ENCODE measurements at regions not wholly inside any gene's neighbourhood (a gene's known extent, or its start where the extent isn't known, plus 50 kb on each side); places are given as distances from the start of the nearest gene placed in this dataset.

DNA sequence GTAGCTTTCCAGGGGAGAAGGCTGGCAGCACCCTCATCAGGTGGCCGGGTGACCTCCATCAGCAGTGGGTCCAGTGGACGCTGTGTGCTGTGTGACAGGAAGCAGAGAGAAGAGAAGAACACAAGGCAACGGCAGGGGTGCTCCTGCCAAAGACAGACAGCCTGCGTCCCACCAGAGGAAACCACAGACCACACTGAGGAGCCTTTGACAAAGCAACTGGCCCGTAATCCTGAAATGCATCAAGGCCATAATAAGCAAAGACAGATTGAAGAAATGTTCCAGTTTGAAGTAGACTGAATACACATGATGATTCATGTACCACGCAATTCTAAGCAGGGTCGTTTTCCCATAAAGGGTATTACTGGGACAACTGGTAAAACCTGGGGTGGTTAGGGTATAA is 172.4 kb downstream of the FBXO15 start:
- intact Hi-C loops (cut with micrococcal nuclease; ENCODE audit: unreplicated experiment): no loop called here
- FAIRE-seq (no peak), ATAC-seq (no peak), DNase-seq (ENCODE audit: low read depth, low spot score) (no peak)
- POLR2A ChIA-PET: no interaction called here
- Histone ChIP-seq H2AFZ (ENCODE audit: control insufficient read depth, low read depth, low read length) (no peak overlapping the region), H4K20me1 (ENCODE audit: control insufficient read depth, insufficient read depth) (no peaks in the 10 kb centered on the region), H3K4me2 (ENCODE audit: control insufficient read depth, insufficient read depth) (no peak overlapping the region), H3K9me3 (replicated peaks; ENCODE audit: control insufficient read depth, insufficient read depth, low read length) (no peaks in the 10 kb centered on the region), H3K27me3 (replicated peaks in 1 of 2; ENCODE audit: control insufficient read depth in 2 of 2, insufficient read depth in 2 of 2, low read length in 1 of 2) (no peaks in the 10 kb centered on the region; a peak in 1 of 4 replicates), H3K4me1 (ENCODE audit: control insufficient read depth, insufficient read depth, low read length) (no peaks in the 10 kb centered on the region), H3K36me3 (ENCODE audit: control insufficient read depth in 2 of 2, insufficient read depth in 2 of 2, low read length in 1 of 2) (no peaks in the 10 kb centered on the region), H3K27ac (ENCODE audit: control insufficient read depth, insufficient read depth) (no peak overlapping the region), H3K79me2 (ENCODE audit: control insufficient read depth, insufficient read depth, low read length) (no peaks in the 10 kb centered on the region), H3K9ac (ENCODE audit: control insufficient read depth, insufficient read depth, low read length) (no peak overlapping the region), H3K4me3 (no peak overlapping the region)
- BruUV-seq (replicated peaks): no TSS peak
- CTCF ChIA-PET: no interaction called here
- SMC1A ChIA-PET (ENCODE audit: uncharacterized antibody, unreplicated experiment): no interaction called here
- RAD21 ChIA-PET (ENCODE audit: unreplicated experiment): no interaction called here
- in situ Hi-C loops (cut with MboI): no loop called here
- WGBS (ENCODE audit: insufficient coverage, insufficient replicate concordance, low lambda C conversion rate, missing lambda C conversion rate): 0% methylated on average over 7 of the region's 7 CpGs
- no peak for TF ChIP-seq CEBPB (IDR thresholded peaks at IDR 0.05; ENCODE audit: borderline replicate concordance in 1 of 2, low read depth in 2 of 2, low read length in 2 of 2)
- TF ChIP-seq SMARCA5 (IDR thresholded peaks at IDR 0.05): no peak
- no peak for TF ChIP-seq RCOR1 (conservative IDR thresholded peaks at IDR 0.05; ENCODE audit: low read depth, low read length)
- no peak for TF ChIP-seq ZZZ3 (IDR thresholded peaks at IDR 0.05; ENCODE audit: control insufficient read depth, insufficient read length, low read depth)
- no peak for TF ChIP-seq SPI1 (IDR thresholded peaks at IDR 0.05; ENCODE audit: borderline replicate concordance, insufficient read depth, low read depth, low read length)
- TF ChIP-seq CHD1 (IDR thresholded peaks at IDR 0.05; ENCODE audit: low read depth, low read length): no peak
- no peak for TF ChIP-seq BCL11A (IDR thresholded peaks at IDR 0.05; ENCODE audit: low read depth, low read length)
- TF ChIP-seq ZNF274 (IDR thresholded peaks at IDR 0.05; ENCODE audit: insufficient read depth, insufficient read length): no peak

DNA sequence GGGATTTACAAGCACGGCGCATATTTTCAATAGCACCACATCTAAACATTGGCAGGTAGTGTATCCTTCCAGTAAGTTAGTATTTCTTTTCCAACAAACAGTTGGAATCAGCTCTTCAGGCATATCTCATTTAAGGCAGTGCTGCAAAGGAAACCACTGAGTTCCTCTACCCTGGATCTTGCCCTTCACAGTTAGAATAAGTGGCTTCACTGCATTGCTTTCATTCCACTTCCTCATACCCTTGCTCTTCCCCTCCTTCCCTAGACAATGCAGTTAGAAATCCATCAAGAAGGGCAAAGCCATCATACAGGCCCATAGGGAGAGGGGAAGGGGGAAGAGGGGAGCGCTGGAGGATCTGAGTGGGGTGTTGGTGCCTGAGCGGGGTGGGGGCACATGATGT is 173.7 kb downstream of the FBXO15 start:
- Histone ChIP-seq H3K4me2 (ENCODE audit: control insufficient read depth, insufficient read depth) (no peak overlapping the region), H3K36me3 (ENCODE audit: control insufficient read depth in 2 of 2, insufficient read depth in 2 of 2, low read length in 1 of 2) (no peaks in the 10 kb centered on the region), H3K9me3 (replicated peaks; ENCODE audit: control insufficient read depth, insufficient read depth, low read length) (no peaks in the 10 kb centered on the region), H3K4me3 (no peak overlapping the region), H3K27me3 (replicated peaks in 1 of 2; ENCODE audit: control insufficient read depth in 2 of 2, insufficient read depth in 2 of 2, low read length in 1 of 2) (no peaks in the 10 kb centered on the region; a peak in 1 of 4 replicates), H2AFZ (ENCODE audit: control insufficient read depth, low read depth, low read length) (no peak overlapping the region), H3K9ac (ENCODE audit: control insufficient read depth, insufficient read depth, low read length) (no peak overlapping the region), H4K20me1 (ENCODE audit: control insufficient read depth, insufficient read depth) (no peaks in the 10 kb centered on the region), H3K27ac (ENCODE audit: control insufficient read depth, insufficient read depth) (no peak overlapping the region), H3K4me1 (ENCODE audit: control insufficient read depth, insufficient read depth, low read length) (no peaks in the 10 kb centered on the region), H3K79me2 (ENCODE audit: control insufficient read depth, insufficient read depth, low read length) (no peaks in the 10 kb centered on the region)
- whole genome bisulfite sequencing (ENCODE audit: insufficient coverage, insufficient replicate concordance, low lambda C conversion rate, missing lambda C conversion rate): 88% methylated on average over 3 of the region's 4 CpGs
- FAIRE-seq: no peak
- CTCF ChIA-PET: no interaction called here
- POLR2A ChIA-PET: no interaction called here
- no TSS peak for BruUV-seq (replicated peaks)
- intact Hi-C loops (cut with micrococcal nuclease; ENCODE audit: unreplicated experiment): no loop called here
- RAD21 ChIA-PET (ENCODE audit: unreplicated experiment): no interaction called here
- SMC1A ChIA-PET (ENCODE audit: uncharacterized antibody, unreplicated experiment): no interaction called here
- in situ Hi-C loops (cut with MboI): no loop called here
- ATAC-seq: no peak
- no peak for DNase-seq (ENCODE audit: low read depth, low spot score)
- TF ChIP-seq EED (IDR thresholded peaks at IDR 0.05; ENCODE audit: low read depth): no peak
- TF ChIP-seq BACH1 (IDR thresholded peaks at IDR 0.05; ENCODE audit: borderline replicate concordance): no peak
- TF ChIP-seq, protein P1, sequence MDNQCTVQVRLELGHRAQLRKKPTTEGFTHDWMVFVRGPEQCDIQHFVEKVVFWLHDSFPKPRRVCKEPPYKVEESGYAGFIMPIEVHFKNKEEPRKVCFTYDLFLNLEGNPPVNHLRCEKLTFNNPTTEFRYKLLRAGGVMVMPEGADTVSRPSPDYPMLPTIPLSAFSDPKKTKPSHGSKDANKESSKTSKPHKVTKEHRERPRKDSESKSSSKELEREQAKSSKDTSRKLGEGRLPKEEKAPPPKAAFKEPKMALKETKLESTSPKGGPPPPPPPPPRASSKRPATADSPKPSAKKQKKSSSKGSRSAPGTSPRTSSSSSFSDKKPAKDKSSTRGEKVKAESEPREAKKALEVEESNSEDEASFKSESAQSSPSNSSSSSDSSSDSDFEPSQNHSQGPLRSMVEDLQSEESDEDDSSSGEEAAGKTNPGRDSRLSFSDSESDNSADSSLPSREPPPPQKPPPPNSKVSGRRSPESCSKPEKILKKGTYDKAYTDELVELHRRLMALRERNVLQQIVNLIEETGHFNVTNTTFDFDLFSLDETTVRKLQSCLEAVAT (IDR thresholded peaks at IDR 0.05): no peak
- no peak for TF ChIP-seq RFX5 (IDR thresholded peaks at IDR 0.05; ENCODE audit: low read depth, low read length)
- no peak for TF ChIP-seq STAT1 (conservative IDR thresholded peaks at IDR 0.05)
- TF ChIP-seq, protein P2, sequence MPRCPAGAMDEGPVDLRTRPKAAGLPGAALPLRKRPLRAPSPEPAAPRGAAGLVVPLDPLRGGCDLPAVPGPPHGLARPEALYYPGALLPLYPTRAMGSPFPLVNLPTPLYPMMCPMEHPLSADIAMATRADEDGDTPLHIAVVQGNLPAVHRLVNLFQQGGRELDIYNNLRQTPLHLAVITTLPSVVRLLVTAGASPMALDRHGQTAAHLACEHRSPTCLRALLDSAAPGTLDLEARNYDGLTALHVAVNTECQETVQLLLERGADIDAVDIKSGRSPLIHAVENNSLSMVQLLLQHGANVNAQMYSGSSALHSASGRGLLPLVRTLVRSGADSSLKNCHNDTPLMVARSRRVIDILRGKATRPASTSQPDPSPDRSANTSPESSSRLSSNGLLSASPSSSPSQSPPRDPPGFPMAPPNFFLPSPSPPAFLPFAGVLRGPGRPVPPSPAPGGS (IDR thresholded peaks at IDR 0.05; ENCODE audit: borderline replicate concordance, insufficient read depth, low read depth, low read length, poor library complexity, severe bottlenecking): no peak
- TF ChIP-seq NFYB (IDR thresholded peaks at IDR 0.05; ENCODE audit: insufficient read depth, low read depth, low read length): no peak
- TF ChIP-seq RBBP5 (conservative IDR thresholded peaks at IDR 0.05): no peak
- no peak for TF ChIP-seq SREBF2 (IDR thresholded peaks at IDR 0.05; ENCODE audit: low read length)
- TF ChIP-seq CEBPB (IDR thresholded peaks at IDR 0.05; ENCODE audit: borderline replicate concordance in 1 of 2, low read depth in 2 of 2, low read length in 2 of 2): no peak
- TF ChIP-seq RAD51 (IDR thresholded peaks at IDR 0.05): no peak
- no peak for TF ChIP-seq RCOR1 (conservative IDR thresholded peaks at IDR 0.05; ENCODE audit: low read depth, low read length)
